Fibroblast of villous mesenchyme (primary cell): ENCODE measurements at regions not wholly inside any gene's neighbourhood (a gene's known extent, or its start where the extent isn't known, plus 50 kb on each side); places are given as distances from the start of the nearest gene placed in this dataset.

ENCODE experiments used
- DNase-seq: peaks from one replicate; pipeline ENCODE4 v3.0.0-alpha.2; 2010; ENCODE audit warnings: low read depth
- H3K4me3 ChIP-seq: 2 replicates; pipeline ENCODE4 v1.5.1; 2011; ENCODE audit warnings: low read depth, mild to moderate bottlenecking, low read length
- CTCF ChIP-seq: IDR thresholded peaks from 2 replicates; pipeline ENCODE4 v1.5.1; 2012; ENCODE audit warnings: low read depth, mild to moderate bottlenecking, low read length; ENCODE audit not compliant: insufficient read depth

GRCh38 chr1:212205843-212206242, 79.4 kb upstream of the PPP2R5A start:
- no peak for TF ChIP-seq CTCF
- H3K4me3 ChIP-seq: no peak overlapping the region
- no peak for DNase-seq

GRCh38 chr1:212207118-212207517, 78.1 kb upstream of the PPP2R5A start:
- no peak for TF ChIP-seq CTCF
- H3K4me3 ChIP-seq: no peak overlapping the region
- no peak for DNase-seq

- no peak overlapping the region for H3K4me3 ChIP-seq
- no peak for TF ChIP-seq CTCF
- no peak for DNase-seq
Measured at GRCh38 chr1:212207822-212208520, 77.2 kb upstream of the PPP2R5A start.

- H3K4me3 ChIP-seq: no peak overlapping the region
- DNase-seq: no peak
- TF ChIP-seq CTCF: no peak
Measured at GRCh38 chr1:212208978-212209644, 76.1 kb upstream of the PPP2R5A start.

GRCh38 chr1:212211371-212211770, 73.8 kb upstream of the PPP2R5A start:
- no peak for DNase-seq
- TF ChIP-seq CTCF: no peak
- H3K4me3 ChIP-seq: no peak overlapping the region

GRCh38 chr1:212212343-212212742, 72.9 kb upstream of the PPP2R5A start:
- TF ChIP-seq CTCF: no peak
- no peak overlapping the region for H3K4me3 ChIP-seq
- DNase-seq: no peak
